GM18517 (cell line): ENCODE measurements at regions not wholly inside any gene's neighbourhood (a gene's known extent, or its start where the extent isn't known, plus 50 kb on each side); places are given as distances from the start of the nearest gene placed in this dataset.
"Not testable (repeated sequence)": the region's sequence is repeated elsewhere in the genome, so short reads cannot be mapped to it uniquely, and the experiment has no call there.

ENCODE experiments used
- ATAC-seq: cut with Tn5 transposase; IDR thresholded peaks from one replicate; pipeline ENCODE4 v1.9.1; 2021; ENCODE audit warnings: mild to moderate bottlenecking, moderate library complexity; ENCODE audit not compliant: unreplicated experiment

DNA sequence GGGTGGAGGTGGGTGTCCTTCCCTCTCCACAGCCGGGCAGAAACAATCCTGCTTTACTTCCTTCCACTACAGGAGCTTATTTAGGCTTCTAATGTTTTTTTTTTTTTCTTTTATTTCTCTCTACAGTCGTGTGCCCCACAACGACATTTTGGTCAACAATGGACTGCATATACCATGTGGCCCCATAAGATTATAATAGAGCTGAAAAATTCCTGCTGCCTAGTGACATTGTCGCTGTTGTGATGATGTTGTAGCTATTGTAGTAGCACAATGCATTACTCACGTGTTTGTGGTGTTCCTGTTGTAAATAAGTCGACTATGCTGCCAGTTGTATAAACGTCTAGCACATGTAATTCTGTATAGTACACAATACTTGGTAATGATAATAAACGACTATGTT is 153.7 kb downstream of the IL20RB start:
- ATAC-seq = no peak

DNA sequence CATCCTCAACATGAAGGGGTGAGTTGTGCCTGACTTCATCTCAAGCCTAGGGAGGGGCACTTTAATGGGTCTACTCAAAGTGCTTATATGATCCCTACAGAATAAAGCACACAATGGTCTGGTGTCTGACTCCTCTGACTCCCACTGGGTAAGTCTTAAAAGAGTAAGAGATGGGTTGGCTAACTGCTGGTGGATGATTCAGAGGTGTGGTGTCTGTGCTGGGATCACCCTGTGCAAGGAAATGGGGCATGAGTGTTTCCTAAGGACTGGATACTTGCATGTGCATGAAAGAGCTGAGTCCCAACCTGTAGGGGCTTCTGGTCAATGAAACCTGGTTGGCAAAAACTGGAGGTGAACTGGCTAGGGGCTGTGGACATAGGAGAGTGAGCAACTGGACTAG is 158.8 kb downstream of the IL20RB start:
- no peak for ATAC-seq

DNA sequence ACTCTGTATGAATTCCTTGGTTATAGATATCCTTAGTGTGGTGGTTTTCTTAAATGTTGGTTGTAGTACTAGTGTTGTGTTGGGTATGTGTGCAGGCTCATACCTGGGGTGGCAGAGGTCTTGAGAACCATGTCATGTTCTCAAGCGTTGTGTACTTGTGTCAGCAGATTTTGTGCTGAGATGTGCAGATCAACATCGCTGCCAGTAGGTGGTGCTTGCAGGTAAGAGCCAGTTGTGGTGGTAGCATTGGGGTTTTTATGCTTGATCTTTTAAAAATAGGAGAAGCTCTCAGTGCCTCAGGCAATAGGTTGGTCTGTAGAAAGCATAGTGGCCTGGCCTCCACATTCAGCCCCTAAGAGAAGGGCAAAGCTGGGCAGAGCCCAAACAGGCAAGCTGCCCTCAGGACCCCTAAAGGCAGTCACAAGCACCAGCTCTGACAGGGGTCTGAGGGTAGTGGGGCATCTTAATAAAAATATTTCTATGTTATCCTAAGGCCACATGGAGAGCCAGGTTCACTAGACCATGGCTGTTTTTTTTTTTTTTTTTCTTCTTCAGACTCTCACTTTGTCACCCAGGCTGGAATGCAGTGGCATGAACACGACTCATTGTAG is 164.0 kb downstream of the IL20RB start:
- peak; percentile 67 for ATAC-seq

DNA sequence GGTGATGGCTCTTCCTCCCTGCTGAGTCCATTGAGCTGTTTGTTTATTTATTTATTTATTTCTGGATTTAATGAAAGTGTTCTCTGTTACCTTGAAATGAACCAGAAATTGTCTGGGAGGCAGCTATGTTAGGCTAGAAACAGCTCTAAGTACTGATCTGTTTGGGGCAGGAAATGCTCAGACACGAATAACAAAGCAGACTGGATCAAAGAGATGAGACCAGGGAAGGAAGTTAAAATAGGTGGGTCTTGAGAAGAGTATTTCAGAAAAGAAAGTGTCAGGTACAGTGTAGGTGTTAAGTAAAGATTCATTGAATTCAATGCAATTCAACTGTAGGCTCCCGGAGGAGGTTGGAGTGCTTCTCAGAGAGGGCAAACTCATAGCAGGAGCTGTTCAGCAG is 173.3 kb downstream of the IL20RB start:
- ATAC-seq = no peak

DNA sequence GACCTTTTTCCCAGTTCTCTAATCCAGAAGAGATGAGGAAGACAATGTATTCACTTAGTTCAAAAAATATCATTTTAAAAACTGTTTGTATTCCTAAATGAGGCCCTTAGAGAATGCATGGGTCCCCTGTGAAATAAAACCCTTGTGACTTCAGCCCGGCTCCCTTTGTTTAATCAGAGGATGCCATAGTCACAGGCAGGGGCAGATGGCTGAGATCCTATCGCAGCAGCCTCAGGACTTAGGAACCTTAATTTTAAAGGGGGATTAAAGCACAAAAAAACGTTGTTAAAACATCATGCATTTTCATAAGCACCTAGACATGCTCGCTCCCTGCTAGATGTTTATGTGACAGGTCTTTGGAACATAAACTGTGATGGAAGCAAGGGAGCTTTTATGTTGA is 176.6 kb downstream of the IL20RB start:
- no peak for ATAC-seq

DNA sequence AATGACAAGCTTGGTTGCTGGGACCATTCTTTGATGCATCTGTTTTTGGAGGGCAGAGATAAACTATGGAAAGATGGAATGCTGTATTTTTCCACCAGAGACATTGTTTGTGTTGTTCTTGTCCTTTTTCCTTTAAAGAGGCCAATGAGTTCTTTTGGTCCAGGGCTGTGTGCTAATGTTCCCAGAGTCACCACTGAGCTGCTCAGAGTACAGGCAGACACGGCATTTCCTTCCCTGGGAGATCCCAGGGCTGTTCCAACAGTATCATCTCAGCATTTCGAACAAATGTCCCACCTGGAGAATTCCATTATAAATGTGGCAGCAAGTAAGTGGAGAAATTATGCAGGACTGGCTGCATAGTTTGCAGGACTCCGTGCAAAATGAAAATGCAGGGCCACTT is 190.6 kb downstream of the IL20RB start:
- ATAC-seq = no peak

DNA sequence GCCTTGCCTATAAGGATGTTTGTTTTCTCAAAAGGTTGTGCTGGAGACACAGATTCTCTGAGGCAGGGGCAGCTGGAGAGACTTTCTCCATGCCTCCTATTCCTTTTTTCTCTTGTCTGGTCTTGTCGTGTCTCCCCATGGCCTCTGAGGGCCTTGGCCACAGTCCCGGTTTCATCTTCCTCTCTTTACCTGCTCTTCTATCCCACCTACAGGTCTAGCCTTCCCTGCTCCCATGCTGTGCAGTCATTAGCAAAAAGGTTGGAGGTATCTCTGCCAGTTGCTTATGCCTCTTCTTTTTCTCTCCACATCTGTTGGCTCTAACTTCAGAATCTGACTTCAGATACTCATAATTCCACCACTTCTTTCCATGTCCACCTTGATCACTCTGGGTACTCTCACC is 191.1 kb downstream of the IL20RB start:
- ATAC-seq = no peak

DNA sequence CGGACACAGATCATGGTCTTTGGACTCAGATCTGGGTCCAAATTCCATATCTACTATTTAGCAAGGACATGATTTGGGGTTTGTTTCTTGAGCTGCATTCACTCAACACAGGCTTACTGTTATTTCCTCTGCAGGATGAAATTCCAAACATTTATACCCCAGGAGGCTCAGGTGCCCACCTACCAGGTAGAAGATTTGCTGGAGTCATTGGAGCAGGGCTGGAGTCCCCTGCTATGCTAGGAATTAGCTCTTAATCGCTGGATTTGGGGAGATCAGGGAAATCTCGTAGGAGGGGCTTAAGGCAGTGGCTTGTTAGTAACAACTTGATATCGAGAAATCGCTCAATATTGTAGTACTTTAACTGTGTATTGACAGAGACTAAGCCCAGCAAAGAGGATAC is 193.0 kb downstream of the IL20RB start:
- ATAC-seq = no peak

DNA sequence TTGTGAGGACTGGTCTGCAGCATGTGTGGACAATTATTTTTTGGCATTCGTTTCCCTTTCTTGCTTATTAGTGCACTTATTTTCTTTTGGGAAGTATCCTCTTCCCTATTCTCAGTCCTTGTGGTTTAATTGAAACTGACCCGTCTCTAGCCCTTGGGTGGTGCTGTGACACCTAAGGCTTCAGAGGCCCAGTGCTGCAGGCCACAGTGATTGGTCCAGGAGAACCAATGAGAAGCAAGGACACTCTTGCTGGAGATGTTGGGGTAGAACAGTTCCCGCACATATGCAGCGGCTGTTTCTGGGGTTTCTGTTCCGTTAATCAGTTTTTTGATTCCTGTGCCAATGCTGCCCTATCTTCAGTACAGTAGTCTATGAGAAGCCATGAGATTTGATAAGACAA is 195.3 kb downstream of the IL20RB start:
- ATAC-seq = not testable (repeated sequence)

DNA sequence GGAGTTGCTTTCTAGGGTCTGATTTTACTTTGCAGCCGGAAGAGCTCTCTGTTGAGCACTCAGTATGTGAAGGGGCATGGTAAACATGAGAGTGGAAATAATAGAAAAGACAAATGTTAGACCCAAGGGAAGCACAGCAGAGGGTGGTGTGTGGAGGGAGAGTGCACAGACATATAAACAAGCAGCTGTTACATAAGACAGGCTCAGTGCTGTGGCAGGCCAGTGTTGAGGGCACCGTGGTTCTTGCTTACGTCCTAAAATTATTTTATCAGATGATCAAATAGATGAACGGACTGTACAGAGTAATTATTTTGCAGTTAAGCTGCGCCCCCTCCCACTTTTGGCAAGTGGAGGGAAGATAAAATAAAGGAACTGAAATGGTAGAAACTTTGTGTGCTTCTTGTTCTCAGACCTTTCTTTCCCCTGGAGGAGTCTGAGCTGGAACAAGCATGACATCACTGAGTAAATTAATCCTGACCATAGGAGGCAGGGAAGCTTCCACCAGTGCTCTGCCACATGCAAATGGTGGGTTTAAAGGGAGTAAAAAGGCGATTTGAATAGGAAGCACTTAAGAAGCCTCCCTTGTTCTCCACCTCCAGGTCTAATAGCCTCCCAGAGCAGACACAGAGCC is 205.6 kb downstream of the IL20RB start:
- no peak for ATAC-seq

DNA sequence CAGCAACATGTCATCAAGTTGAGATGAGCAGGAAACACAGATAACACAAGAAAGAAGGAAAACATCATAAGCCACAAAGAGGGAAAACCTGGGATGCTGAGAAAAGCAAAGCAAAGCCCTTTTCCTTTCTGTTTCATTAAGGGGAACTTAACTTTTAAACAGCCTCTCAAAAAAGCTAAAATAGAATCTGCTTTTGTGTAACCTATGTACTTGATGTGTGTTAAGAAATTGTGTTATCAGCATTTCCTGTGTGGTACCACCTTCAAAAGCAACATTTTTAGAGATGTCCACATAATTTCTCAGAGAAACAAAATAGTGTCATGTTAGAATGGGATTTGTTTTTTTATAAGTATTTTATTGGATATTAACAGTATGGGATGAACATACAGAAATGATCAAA is 206.2 kb downstream of the IL20RB start:
- no peak for ATAC-seq

DNA sequence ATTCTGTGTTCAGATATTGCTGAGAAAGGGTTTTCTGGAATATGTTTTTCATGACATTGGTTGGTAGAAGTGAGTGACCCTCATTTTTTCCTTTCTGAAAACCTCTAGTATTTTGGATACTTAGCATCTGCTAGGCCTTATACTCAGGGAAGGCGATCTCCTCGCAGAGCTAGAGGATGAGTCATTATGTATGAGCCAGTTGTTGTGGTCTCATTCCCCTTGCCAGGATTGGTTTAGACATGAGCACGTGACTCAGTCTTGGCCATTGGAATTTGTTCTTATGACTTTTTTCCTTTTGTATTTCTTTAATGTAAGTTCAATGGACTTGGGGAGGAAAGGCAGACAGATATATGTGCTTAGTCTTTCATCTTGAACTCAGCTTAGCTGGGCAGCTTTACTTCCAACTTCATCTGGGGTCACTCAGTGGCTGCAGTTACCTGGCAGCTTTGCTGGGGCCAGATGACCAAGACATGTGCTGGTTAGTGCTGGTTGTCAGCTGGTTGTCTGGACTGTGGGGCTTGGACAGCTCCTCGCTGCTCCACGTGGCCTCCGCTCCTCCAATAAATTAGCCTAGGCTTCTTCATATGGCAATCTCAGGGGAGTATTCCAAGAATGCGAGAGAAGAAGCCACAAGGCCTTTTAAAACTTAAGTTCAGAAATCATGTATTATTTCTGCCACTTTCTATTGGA is 207.5 kb downstream of the IL20RB start:
- no peak for ATAC-seq

DNA sequence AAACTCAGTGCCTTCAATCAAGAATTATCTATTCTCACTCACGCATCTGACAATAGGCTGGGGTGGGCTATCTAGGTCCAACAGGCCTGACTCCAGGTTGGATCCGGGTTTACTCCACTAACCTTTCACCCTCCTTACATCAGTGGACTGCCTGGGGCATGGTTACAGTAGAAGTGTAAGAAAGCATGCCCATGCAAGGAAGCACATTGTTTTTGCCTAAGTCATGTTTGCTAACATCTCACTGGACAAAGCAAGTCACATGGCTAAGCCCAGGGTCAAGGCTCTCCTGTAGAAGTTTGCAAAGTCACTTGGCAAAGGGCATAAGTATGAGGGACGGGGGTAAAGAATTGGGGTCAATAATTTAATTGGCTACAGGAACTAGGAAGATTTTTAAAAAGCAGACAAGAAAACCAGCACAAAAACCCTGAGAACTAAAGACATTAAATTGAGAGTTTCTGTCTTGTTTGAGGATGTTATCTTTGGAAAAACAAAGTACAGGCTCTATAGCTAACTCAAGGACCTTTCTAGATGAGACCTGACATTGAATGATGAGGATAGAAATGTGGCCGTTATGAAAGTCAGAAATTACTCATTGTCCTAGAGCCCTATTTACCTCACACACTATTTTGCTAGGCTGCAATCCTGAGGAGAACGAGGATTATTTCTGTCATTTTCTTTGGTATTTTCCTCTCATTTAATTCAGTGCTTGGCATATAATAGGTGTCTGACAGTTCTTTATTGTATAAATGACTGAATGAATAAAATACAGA is 214.2 kb downstream of the IL20RB start:
- no peak for ATAC-seq

DNA sequence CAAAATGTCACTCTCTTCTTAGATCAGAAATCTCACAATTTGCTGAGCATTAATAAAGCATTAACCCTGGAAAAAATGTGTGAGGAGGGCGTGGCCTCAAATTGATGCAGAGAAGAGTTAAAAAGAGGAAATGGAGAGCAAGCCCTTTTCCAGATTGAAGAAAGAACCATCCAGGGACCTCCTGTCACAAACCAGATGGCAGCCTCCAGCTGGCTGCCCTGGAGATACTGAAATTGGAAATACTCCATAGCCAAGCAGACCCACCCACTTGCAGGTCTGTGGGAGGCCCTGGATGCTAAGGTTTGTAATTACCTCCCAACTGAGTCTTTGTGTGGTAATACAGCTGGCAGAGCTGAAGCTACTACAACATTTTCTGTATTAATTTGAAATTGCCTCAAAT is 214.9 kb downstream of the IL20RB start:
- no peak for ATAC-seq

DNA sequence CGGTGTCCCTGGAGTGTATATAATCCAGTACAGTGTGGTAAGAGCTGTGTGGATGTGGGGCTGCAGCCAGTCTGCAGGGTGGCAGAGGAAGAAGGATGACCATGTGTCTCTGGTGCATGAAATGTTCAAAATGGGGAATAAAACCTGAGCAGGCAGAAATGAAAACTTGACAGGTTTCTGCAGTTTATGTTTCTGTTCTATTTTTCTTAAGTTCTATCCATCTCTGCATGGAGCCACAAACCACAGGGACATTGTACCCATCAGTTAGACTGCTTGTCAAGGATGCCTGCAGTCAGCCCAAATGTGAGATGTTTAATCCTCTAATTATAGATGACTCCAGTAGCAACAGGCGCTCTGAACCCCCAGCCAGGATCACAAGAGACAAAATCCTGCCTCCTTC is 216.7 kb downstream of the IL20RB start:
- ATAC-seq = no peak

DNA sequence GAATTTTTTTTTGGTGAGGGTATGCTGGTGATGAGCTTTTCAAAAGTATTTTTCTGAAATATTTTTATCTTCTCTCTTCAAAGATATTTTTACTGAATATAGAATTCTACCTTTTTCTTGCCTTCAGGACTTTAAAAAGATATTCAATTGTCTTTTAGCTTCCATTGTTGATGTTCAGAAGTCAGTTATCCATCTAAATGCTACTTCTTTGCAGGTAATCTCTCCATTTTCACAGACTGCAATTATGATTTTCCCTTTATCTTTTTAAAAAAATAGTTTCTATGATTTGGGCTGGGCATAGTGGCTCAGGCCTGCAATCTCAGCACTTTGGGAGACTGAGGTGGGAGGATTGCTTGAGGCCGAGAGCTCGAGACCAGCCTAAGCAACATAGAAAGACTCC is 222.4 kb downstream of the IL20RB start:
- ATAC-seq = no peak

DNA sequence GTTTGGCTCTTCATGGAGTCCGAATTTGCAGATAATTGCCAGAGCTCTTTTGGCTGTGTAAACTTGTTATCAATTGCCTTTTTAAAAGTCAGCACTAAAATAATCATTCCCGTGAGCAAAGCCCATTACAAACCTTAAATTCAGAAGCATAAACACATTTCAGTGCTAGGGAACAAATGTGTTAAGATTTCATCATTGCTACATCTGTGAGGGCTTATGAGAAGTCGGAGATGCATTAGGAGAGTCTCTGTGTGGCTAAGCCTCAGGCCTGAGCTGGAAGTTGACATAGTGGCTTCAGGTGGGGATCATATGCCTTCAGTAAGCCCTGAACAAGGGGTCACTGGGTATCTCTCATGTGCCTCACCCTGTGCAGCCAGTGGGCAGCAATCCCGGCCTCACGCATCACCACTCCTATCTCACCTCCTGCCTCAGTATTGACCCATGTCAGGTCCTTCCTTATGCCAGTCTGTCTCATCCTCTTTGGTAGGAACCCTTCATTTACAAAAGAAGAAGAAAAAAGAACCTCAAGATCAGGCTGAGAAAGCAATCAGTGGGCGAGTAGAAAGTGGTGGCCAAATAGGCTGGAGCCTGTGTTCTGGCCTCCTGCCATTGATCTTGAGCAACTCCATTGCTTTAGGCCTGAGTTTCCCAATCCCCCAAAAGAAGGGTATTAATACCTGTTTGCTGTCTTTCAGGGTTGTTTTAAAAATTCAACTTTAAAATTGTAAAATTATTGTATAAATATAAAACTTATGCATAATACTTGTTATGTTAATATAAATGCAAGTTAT is 233.5 kb downstream of the IL20RB start:
- ATAC-seq = no peak

DNA sequence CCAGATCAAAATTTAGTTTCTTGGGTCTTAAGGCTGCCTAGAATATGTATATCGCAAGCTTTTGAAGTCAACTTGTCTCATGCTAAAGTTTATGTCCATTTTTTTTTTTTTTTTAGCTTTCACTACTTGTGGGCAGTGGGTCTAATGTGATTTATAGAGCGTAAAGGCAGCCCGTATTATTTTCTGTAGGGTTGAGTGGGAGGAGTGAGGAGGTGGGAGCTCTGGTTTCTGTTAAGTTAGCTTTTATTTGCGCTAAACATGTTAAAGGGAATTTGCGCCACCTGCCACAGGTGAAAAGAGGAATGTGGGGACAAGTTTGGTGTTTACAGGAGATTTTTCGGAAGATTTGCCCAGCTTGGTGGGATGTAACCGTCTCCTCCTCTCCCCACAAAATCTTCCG is 234.2 kb downstream of the IL20RB start:
- ATAC-seq = no peak

DNA sequence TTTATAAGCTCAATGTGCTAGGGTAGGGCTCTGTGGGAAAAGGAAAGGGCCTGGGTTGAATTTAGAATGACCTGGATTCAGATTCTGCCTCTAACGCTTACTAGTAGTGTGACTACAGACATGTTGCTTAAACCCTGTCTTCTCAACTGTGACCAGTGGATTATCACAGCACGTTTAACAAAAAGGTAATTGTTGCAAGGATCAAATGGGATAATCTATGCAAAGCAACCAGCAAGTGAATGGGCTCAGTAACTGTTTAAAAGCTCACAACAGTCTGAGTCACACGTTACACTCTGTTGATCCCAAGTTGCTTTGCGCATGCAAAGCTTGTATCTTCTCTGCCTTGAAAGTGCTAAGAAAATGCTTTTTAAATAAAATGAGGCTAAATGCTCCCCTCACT is 236.5 kb downstream of the IL20RB start:
- ATAC-seq = no peak

DNA sequence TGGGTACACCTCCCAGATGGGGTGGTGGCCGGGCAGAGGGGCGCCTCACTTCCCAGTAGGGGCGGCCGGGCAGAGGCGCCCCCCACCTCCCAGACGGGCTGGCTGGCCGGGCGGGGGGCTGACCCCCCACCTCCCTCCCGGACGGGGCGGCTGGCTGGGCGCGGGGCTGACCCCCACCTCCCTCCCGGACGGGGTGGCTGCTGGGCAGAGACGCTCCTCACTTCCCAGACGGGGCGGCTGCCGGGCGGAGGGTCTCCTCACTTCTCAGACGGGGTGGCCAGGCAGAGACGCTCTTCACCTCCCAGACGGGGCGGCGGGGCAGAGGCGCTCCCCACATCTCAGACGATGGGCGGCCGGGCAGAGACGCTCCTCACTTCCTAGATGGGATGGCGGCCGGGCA is 240.6 kb downstream of the IL20RB start:
- not testable (repeated sequence) for ATAC-seq

DNA sequence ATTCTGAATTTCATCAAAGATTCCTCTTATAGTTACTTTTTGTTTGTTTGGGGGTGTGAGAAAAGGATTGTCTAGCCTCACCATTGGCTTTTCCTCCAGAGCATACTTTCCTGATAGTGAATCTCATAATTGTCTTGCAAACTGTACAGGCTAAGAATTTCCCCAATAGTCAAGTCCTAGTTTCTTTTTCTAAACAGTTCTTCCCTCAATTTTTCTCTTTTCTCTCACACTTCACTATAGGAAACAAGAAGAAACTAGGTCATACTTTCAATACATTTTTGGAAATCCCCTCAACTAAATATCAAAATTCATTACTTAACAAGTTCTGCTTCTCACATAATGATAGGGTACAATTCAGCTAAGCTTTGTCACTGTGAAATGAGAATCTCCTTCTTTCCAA is 241.9 kb downstream of the IL20RB start:
- no peak for ATAC-seq
